ENCODE measurements at regions not wholly inside any gene's neighbourhood (a gene's known extent, or its start where the extent isn't known, plus 50 kb on each side); places are given as distances from the start of the nearest gene placed in this dataset.

DNA sequence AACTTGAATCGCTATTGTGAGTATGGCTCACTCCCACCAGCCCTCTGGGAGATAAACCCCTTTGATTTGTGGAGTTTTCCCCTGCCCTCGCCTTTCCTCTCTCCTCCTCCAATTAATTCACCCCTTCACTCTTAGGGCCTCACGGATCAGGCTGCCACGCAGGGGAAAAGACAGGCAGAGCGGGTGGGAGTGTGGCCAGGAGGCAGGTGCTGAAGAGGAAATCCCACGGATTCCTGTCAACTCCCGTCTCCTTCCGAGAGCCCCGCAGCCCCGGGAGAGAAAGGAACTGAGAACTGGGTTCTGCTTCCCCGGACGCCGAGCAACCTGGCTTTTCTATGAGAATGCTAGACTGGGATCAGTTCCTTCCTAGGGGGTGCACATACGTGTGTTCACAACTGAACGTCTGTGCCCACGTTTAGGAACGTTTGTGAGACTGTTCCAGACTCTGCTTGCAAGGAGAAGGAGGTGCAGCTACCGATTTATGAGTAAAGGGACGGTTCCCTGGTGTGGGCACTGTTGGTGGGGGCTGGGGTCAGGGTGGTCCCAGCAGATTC lies 314.5 kb upstream of the TLE4 start:
- no peak overlapping the region for H3K27ac ChIP-seq (ENCODE audit: low read depth, low read length, poor library complexity, severe bottlenecking)
- H3K4me3 ChIP-seq (ENCODE audit: low read depth, low read length, poor library complexity, severe bottlenecking) = peak overlapping the region; percentile 11
- intact Hi-C loops (cut with micrococcal nuclease; ENCODE audit: unreplicated experiment) = no loop called here

DNA sequence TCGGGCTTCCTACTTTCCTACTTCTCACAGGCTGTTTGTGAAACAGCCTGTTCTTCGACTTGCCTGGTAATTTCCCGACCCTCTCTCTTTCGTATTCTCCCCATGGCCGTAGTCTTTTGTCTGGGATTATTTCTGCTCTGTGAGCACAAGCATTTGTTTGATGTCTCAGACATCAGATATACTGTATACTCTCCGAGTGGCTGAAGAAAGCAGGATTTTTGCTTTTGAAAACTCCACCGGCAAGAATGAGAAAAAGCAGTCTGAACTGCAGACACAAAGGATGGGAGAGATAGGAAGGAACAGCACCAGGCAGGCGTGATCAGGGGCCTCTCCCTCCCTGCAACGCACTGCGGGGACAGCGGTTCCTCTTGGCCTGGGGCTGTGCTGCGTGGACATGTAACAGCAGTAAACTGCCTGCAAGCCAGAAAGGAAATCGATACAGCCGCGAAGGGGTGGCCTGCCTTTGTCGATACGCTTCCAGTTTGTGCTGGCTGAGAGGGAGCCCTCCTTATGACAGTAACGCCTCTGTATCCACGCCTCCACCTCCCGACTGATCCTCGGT lies 313.9 kb upstream of the TLE4 start:
- H3K36me3 ChIP-seq (ENCODE audit: insufficient read depth, low read length, poor library complexity, severe bottlenecking) = no peaks in the 10 kb centered on the region
- no peak for TF ChIP-seq EZH2 (IDR thresholded peaks at IDR 0.05; ENCODE audit: borderline replicate concordance, low read depth, low read length, poor library complexity, severe bottlenecking)
- TF ChIP-seq, protein P1, sequence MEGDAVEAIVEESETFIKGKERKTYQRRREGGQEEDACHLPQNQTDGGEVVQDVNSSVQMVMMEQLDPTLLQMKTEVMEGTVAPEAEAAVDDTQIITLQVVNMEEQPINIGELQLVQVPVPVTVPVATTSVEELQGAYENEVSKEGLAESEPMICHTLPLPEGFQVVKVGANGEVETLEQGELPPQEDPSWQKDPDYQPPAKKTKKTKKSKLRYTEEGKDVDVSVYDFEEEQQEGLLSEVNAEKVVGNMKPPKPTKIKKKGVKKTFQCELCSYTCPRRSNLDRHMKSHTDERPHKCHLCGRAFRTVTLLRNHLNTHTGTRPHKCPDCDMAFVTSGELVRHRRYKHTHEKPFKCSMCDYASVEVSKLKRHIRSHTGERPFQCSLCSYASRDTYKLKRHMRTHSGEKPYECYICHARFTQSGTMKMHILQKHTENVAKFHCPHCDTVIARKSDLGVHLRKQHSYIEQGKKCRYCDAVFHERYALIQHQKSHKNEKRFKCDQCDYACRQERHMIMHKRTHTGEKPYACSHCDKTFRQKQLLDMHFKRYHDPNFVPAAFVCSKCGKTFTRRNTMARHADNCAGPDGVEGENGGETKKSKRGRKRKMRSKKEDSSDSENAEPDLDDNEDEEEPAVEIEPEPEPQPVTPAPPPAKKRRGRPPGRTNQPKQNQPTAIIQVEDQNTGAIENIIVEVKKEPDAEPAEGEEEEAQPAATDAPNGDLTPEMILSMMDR (conservative IDR thresholded peaks at IDR 0.05; ENCODE audit: low read depth, low read length) = no peak
- ChIA-PET CTCF (no interaction called here), POLR2A (ENCODE audit: low non-redundant PET) (no interaction called here)
- BruUV-seq (replicated peaks) = no TSS peak
- intact Hi-C loops (cut with micrococcal nuclease; ENCODE audit: unreplicated experiment) = no loop called here
- H3K4me1 ChIP-seq (ENCODE audit: insufficient read depth, low read length, poor library complexity, severe bottlenecking) = peaks cover 16% of the 10 kb centered on the region
- no peaks in the 10 kb centered on the region for H3K9me3 ChIP-seq (ENCODE audit: low read depth, low read length, poor library complexity, severe bottlenecking)
- DNase-seq (ENCODE audit: low spot score) = no peak
- no peak overlapping the region for H3K4me3 ChIP-seq (ENCODE audit: low read depth, low read length, poor library complexity, severe bottlenecking)
- H3K27ac ChIP-seq (ENCODE audit: low read depth, low read length, poor library complexity, severe bottlenecking) = no peak overlapping the region
- peaks cover 90% of the 10 kb centered on the region for H3K27me3 ChIP-seq (replicated peaks; ENCODE audit: insufficient read depth, low read depth, low read length, poor library complexity)

More for the DNA sequence above, 314.5 kb upstream of the TLE4 start:
- TF ChIP-seq, protein P1 (conservative IDR thresholded peaks at IDR 0.05; ENCODE audit: low read depth, low read length) = no peak
- no peak for TF ChIP-seq EZH2 (IDR thresholded peaks at IDR 0.05; ENCODE audit: borderline replicate concordance, low read depth, low read length, poor library complexity, severe bottlenecking)
- CTCF ChIA-PET = interaction anchor here (0.7 kb wide), 1 partner anchor 91 kb away, joined by 3 read pairs; no protein-coding TSS in a partner anchor
- Histone ChIP-seq H3K4me1 (ENCODE audit: insufficient read depth, low read length, poor library complexity, severe bottlenecking) (peaks cover 16% of the 10 kb centered on the region), H3K27me3 (replicated peaks; ENCODE audit: insufficient read depth, low read depth, low read length, poor library complexity) (peaks cover 88% of the 10 kb centered on the region), H3K9me3 (ENCODE audit: low read depth, low read length, poor library complexity, severe bottlenecking) (peaks cover 4% of the 10 kb centered on the region), H3K36me3 (ENCODE audit: insufficient read depth, low read length, poor library complexity, severe bottlenecking) (no peaks in the 10 kb centered on the region)
- POLR2A ChIA-PET (ENCODE audit: low non-redundant PET) = no interaction called here
- peak; percentile 4 for DNase-seq (ENCODE audit: low spot score)
- no TSS peak for BruUV-seq (replicated peaks)

DNA sequence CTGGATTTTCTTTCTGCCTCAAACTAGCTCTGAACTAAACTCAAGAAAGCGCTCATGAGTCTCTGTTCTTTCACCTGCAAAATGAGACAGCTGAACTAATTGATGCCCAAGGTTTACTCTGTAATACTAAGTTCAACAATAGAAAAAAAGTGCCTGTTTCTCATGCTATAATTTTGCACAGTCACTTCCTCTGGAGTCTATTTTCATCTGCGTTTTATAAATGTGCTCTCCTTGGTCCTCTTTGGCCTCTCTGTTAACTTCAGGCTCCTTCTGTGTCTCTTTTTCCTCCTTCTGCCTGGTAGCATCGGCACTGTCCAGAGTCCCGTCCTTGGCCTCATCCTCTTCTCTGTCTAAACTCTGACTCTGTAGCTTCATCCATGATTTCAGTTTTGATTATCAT lies 311.9 kb upstream of the TLE4 start:
- H3K36me3 ChIP-seq (ENCODE audit: insufficient read depth, low read length, poor library complexity, severe bottlenecking) = no peaks in the 10 kb centered on the region
- TF ChIP-seq, protein P1 (conservative IDR thresholded peaks at IDR 0.05; ENCODE audit: low read depth, low read length) = no peak
- no peak for TF ChIP-seq EZH2 (IDR thresholded peaks at IDR 0.05; ENCODE audit: borderline replicate concordance, low read depth, low read length, poor library complexity, severe bottlenecking)
- ChIA-PET POLR2A (ENCODE audit: low non-redundant PET) (no interaction called here), CTCF (no interaction called here)
- DNase-seq (ENCODE audit: low spot score) = no peak
- intact Hi-C loops (cut with micrococcal nuclease; ENCODE audit: unreplicated experiment) = no loop called here
- H3K4me3 ChIP-seq (ENCODE audit: low read depth, low read length, poor library complexity, severe bottlenecking) = no peak overlapping the region
- no peak overlapping the region for H3K27ac ChIP-seq (ENCODE audit: low read depth, low read length, poor library complexity, severe bottlenecking)
- no TSS peak for BruUV-seq (replicated peaks)
- peaks cover 16% of the 10 kb centered on the region for H3K4me1 ChIP-seq (ENCODE audit: insufficient read depth, low read length, poor library complexity, severe bottlenecking)
- H3K9me3 ChIP-seq (ENCODE audit: low read depth, low read length, poor library complexity, severe bottlenecking) = no peaks in the 10 kb centered on the region
- peaks cover 95% of the 10 kb centered on the region for H3K27me3 ChIP-seq (replicated peaks; ENCODE audit: insufficient read depth, low read depth, low read length, poor library complexity)

All from A673 (cell line).